Epithelial cell of esophagus (primary cell): ENCODE measurements at regions not wholly inside any gene's neighbourhood (a gene's known extent, or its start where the extent isn't known, plus 50 kb on each side); places are given as distances from the start of the nearest gene placed in this dataset.
A peak's percentile ranks its signal among the peaks of the same experiment; 100 is the strongest.

ENCODE experiments used
- DNase-seq: peaks from one replicate; pipeline ENCODE4 v3.0.0; 2010; ENCODE audit warnings: low read depth
- H3K4me3 ChIP-seq: 2 replicates; pipeline ENCODE4 v1.5.1; 2011; ENCODE audit warnings: mild to moderate bottlenecking, low read length, control low read depth
- TF ChIP-seq, protein P1 (sequence below): IDR thresholded peaks from 2 replicates; pipeline ENCODE4 v1.5.1; 2011; ENCODE audit warnings: low read depth, mild to moderate bottlenecking, low read length, control low read depth, inconsistent platforms; ENCODE audit not compliant: insufficient read depth; ENCODE audit errors: missing control alignments

DNA sequence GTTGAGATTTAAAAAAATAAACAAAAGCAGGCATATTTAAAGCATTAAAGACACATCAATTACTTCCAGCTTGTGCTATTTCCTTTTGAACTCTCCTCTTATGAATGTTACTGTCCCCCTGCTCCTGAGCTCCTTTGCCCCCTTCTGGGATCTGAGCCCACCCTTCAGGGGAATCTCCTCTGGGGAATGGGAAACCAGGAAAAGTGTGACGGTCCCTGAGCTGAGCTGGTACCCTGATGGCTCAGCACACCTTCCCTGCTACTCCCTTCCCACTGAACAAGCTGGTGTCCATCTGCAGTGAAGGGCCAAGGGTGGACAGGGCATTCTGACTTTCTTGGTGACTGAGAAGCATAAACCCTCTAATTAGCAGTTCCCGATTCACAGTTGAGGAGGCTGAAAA lies 356.3 kb downstream of the PTEN start:
- TF ChIP-seq, protein P1, sequence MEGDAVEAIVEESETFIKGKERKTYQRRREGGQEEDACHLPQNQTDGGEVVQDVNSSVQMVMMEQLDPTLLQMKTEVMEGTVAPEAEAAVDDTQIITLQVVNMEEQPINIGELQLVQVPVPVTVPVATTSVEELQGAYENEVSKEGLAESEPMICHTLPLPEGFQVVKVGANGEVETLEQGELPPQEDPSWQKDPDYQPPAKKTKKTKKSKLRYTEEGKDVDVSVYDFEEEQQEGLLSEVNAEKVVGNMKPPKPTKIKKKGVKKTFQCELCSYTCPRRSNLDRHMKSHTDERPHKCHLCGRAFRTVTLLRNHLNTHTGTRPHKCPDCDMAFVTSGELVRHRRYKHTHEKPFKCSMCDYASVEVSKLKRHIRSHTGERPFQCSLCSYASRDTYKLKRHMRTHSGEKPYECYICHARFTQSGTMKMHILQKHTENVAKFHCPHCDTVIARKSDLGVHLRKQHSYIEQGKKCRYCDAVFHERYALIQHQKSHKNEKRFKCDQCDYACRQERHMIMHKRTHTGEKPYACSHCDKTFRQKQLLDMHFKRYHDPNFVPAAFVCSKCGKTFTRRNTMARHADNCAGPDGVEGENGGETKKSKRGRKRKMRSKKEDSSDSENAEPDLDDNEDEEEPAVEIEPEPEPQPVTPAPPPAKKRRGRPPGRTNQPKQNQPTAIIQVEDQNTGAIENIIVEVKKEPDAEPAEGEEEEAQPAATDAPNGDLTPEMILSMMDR: no peak
- no peak overlapping the region for H3K4me3 ChIP-seq
- DNase-seq: no peak

DNA sequence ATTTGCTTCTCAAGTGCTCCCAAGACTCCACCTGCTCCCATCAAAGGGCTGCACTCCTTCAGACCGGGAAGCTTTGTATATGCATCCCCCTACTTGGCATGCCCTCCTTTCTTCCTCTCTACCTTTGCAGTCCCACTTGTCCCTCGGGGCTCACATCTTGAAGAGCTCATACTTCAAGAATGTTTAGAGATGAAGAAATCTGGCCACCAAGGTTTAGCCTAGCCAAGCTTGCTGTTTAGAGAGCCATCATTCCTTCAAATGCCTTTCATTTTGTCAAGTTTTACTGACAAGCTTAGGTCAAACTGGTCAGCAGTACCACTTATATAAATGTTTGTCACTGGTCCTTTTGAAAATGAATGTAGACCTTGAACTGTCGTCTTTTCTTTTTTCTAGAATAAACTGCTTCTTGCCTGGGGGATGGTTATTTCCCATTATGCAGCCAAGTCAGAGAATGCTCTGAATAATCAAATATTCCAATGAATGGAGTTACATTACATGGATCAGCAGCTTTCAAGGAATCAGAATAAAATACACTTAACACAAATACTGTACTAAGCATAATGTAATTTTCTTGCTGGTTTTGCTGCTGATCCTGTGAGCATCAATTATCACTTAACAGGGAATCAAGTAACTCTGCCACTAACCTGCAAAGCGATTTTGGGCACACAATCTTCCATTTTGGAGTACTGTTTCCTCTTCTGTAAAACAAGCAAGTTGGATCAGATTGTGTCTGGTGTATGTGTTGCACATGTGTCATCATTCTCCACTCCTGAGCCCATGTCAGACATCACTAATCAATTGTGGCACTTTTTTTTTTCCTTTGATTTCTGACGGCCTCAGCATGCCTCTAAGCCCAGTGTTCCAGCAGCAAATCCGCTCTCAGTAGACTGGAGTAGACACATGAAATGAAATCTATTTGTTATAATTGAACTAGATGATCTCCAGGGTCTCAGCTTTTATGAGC lies 357.9 kb downstream of the PTEN start:
- DNase-seq: no peak
- TF ChIP-seq, protein P1: no peak
- no peak overlapping the region for H3K4me3 ChIP-seq

DNA sequence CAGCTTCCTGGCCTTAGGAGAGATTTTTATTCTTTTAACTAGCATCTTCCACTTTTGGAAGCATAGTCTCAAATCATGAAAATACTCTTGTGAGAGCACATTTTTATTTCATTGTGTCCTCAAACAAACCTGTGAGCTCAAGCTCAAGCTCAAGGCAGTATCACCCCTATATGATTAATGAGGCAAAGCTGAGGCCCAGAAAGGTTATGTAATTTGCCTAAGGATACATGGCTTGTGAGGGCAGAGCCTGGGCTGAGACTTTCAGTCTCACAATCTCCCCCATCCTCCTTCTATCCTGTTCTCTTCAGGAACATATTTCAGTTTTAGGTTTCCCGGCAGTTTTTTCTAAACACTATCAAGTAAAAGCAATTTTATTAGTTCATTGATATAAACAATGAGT lies 359.5 kb downstream of the PTEN start:
- no peak overlapping the region for H3K4me3 ChIP-seq
- peak; percentile 70 for DNase-seq
- TF ChIP-seq, protein P1: no peak
